ENCODE measurements at regions not wholly inside any gene's neighbourhood (a gene's known extent, or its start where the extent isn't known, plus 50 kb on each side); places are given as distances from the start of the nearest gene placed in this dataset.

- in situ Hi-C loops (cut with HindIII; ENCODE audit: low pct_ligation_motif_present, low pct_unique_long_range_greater_than_20kb, low sequenced_read_pairs): no loop called here
- no peak for DNase-seq
Observed at GRCh38 chr9:135315572-135315971, 164.0 kb upstream of the PPP1R26 start.

DNA sequence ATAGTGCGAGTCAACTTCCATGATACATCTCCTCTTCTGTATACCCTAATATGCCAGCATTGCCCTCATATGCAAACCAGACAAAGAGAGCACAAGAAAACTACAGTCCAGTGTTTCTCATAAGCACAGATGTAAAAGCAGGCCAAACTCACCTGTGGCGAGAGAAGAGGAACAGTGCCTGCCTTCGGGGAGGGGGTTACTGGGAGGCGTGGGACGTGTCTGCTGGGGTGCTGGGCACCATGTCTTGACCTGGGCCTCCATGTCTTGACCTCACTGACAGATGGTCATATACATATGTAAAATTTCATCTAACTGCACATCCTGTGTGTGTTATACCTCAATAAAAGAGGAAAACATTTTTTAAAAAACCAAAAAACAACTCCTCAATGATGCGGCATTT, 159.3 kb upstream of the PPP1R26 start:
- DNase-seq: no peak
- in situ Hi-C loops (cut with HindIII; ENCODE audit: low pct_ligation_motif_present, low pct_unique_long_range_greater_than_20kb, low sequenced_read_pairs): no loop called here

DNA sequence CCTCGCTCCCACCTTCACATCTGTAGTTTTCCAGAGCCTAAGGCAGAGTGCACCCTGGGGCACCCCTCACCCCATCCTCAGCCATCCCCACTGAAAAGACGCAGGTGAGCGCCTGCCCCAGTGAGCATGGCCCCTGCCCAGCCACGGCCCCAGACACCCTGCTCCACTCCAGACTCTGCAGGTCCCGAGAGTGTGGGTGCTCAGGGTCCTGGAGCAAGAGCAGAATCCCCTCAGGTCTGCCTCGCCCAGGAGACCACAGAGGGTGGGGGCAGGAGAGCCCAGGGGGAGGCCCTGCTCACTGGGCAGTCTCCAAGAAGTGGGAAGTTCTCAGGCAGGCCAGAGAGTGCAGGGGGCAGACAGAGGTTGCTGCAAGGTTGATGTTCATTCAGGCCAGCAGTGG, 158.6 kb upstream of the PPP1R26 start:
- in situ Hi-C loops (cut with HindIII; ENCODE audit: low pct_ligation_motif_present, low pct_unique_long_range_greater_than_20kb, low sequenced_read_pairs): no loop called here
- DNase-seq: no peak

- no peak for DNase-seq
- in situ Hi-C loops (cut with HindIII; ENCODE audit: low pct_ligation_motif_present, low pct_unique_long_range_greater_than_20kb, low sequenced_read_pairs): no loop called here
Observed at GRCh38 chr9:135321580-135321979, 158.0 kb upstream of the PPP1R26 start.

GRCh38 chr9:135324329-135324728, 155.3 kb upstream of the PPP1R26 start:
- in situ Hi-C loops (cut with HindIII; ENCODE audit: low pct_ligation_motif_present, low pct_unique_long_range_greater_than_20kb, low sequenced_read_pairs): no loop called here
- no peak for DNase-seq

DNA sequence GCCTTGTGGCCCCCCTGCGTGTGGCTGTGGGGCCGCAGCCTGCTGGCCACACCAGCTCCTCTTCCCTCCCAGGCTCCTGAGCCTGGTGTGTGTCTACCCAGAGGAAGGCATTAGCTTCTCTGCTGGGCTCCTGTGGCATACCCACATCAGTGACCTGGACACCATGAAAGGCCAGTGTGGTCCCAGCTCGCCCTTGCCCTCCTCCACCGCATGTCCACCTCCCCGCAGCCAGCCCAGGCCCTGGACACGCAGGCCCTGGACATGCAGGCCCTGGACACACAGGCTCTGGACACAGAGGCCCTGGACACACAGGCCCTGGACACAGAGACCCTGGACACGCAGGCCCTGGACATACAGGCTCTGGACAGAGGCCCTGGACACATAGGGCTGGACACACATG, 153.4 kb upstream of the PPP1R26 start:
- DNase-seq: no peak
- in situ Hi-C loops (cut with HindIII; ENCODE audit: low pct_ligation_motif_present, low pct_unique_long_range_greater_than_20kb, low sequenced_read_pairs): no loop called here

GRCh38 chr9:135326633-135327152, 152.9 kb upstream of the PPP1R26 start:
- in situ Hi-C loops (cut with HindIII; ENCODE audit: low pct_ligation_motif_present, low pct_unique_long_range_greater_than_20kb, low sequenced_read_pairs): no loop called here
- DNase-seq: no peak

DNA sequence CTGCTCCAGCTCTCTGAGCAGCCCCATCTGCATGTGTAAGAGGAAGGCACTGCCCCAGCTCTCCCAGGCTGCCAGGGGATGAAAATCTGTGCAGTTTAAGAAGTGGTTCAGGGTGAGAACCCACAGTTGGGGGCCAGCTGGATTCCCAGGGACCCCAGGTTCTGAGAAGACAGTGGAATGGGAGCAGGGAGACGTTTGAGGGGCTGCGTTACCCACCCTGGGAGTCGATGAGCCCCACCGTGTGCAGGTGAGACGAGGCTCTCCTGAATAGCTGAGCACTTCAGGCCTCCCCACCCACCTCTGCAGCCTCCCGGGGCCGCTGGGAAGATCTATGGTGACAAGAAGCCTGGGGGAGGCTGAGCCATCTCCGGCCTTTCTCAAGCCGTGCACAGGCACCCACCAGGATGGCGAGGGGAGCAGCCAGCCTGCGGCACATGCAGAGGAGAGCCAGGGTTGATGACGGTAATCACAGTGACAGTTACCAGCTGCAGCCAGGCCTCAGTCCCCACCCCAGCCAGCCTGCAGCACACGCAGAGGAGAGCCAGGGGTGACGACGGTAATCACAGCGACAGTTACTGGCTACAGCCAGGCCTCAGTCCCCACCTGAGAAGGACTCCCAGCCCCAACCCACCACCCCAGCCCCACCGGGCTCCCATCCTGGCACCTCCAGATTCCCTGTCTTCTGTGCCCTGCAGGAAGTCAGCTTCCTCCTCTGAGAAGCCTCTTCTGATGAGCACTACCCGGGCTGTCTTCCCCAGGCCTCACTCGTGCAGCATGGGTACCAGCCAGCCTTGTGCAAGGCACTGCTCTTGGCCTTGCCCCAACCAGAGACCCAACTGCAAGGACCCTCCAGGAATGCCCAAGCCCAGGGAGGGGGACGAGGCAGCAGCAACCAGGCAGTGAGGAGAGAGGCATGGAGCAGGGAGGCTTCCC, 150.8 kb upstream of the PPP1R26 start:
- DNase-seq: no peak
- in situ Hi-C loops (cut with HindIII; ENCODE audit: low pct_ligation_motif_present, low pct_unique_long_range_greater_than_20kb, low sequenced_read_pairs): no loop called here

DNA sequence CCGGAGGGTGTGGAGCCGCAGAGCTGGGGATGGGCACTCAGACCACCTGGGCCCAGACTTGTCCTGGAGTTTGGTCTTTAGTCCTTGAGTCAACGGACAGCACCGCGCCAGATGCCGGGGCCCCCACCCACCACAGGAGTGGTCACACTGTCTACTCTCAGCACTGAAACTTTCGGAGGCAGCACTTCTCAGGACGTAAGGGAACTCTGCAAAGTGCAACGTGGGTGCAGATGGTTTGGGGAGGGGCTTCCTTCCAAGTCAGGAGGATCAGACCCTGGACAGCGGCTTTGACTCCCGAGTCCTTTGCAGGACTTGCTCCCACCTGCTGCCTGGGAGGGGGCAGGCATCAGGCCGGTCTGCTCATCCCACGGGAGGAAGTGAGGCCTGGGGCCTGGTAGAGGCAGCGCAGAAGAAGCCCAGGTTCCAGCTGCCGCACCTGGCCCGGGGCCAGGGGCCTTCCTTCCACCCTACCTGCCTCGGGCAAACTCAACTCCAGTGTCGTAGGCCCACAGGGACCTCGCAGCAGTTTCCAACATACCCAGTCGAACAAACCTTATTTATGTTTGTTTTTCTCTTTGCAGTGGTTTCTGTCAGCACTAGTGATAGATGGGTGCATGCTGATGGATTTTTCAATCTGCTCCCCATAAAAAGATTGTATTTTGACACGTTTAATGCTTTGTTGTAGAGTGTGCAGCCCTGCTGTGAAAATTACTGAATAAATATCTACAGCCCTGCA, 149.8 kb upstream of the PPP1R26 start:
- no peak for DNase-seq

DNA sequence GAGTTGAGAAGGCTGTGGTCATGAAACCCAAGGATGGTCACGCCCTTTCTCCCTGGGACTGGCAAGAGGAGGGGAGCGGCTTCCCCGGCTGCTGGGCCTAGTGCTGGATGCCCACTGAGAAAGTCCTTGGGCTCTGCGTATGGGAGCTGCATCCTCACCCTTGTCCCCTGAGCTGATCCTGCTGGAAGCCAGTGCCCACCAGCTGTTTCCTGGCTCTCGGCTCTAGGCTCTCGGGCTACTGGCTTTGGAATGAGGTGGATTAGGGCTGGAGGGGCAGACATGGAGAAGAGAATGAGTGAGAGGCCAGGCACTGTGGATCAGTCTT, 149.3 kb upstream of the PPP1R26 start:
- no peak for DNase-seq
- in situ Hi-C loops (cut with HindIII; ENCODE audit: low pct_ligation_motif_present, low pct_unique_long_range_greater_than_20kb, low sequenced_read_pairs): no loop called here

More for the DNA sequence above, 149.8 kb upstream of the PPP1R26 start:
- in situ Hi-C loops (cut with HindIII; ENCODE audit: low pct_ligation_motif_present, low pct_unique_long_range_greater_than_20kb, low sequenced_read_pairs): no loop called here

- in situ Hi-C loops (cut with HindIII; ENCODE audit: low pct_ligation_motif_present, low pct_unique_long_range_greater_than_20kb, low sequenced_read_pairs): no loop called here
- DNase-seq: no peak
Observed at GRCh38 chr9:135330685-135331590, 148.6 kb upstream of the PPP1R26 start.

- DNase-seq: no peak
- in situ Hi-C loops (cut with HindIII; ENCODE audit: low pct_ligation_motif_present, low pct_unique_long_range_greater_than_20kb, low sequenced_read_pairs): no loop called here
Observed at GRCh38 chr9:135332516-135332915, 147.1 kb upstream of the PPP1R26 start.

- no peak for DNase-seq
- in situ Hi-C loops (cut with HindIII; ENCODE audit: low pct_ligation_motif_present, low pct_unique_long_range_greater_than_20kb, low sequenced_read_pairs): no loop called here
Observed at GRCh38 chr9:135332979-135333748, 146.4 kb upstream of the PPP1R26 start.

- no peak for DNase-seq
- in situ Hi-C loops (cut with HindIII; ENCODE audit: low pct_ligation_motif_present, low pct_unique_long_range_greater_than_20kb, low sequenced_read_pairs): no loop called here
Observed at GRCh38 chr9:135334953-135335460, 144.6 kb upstream of the PPP1R26 start.

DNA sequence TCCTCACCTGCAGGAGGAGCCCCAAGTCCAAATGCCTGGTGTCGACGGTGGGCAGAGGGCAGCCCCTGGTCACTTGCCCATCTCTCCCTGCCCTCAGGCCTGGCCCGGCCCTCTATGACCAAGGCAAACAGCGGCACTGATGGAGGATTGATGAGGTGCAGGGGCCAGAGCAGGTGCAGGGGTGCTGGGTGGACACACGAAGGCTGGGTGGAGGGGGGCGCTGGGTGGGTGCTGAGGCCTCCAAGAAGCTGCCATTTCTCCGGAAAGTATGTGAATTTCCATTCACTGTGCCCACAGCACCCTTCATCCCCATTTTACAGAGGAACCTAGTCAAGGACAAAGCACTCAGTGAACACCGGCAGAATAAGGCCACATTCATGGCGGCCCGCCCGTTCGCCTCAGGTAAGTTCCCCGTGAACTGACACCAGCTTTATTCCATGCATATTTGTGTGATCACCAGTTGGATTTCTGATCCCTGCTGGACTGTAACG, 143.8 kb upstream of the PPP1R26 start:
- in situ Hi-C loops (cut with HindIII; ENCODE audit: low pct_ligation_motif_present, low pct_unique_long_range_greater_than_20kb, low sequenced_read_pairs): no loop called here
- no peak for DNase-seq

- in situ Hi-C loops (cut with HindIII; ENCODE audit: low pct_ligation_motif_present, low pct_unique_long_range_greater_than_20kb, low sequenced_read_pairs): no loop called here
- no peak for DNase-seq
Observed at GRCh38 chr9:135336722-135337527, 142.7 kb upstream of the PPP1R26 start.

DNA sequence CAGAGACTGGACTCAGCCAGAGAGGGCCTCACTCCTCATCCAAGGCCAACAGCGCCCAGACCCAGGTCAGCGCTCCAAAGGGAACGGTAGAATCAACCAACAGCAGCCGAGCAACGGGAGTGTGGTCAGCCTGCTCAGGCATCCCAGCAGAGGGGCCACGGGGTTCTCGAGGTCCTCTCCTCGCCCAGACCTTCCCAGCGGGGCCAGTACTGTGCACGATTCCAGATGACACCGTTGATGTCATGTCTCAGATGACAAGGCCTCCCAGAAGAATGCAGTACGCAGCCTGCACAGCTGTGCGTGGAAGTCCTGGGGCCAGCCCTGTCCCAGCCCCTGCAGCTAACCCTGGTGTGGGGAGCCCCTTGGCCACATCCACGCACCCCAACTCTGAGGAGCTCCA, 141.0 kb upstream of the PPP1R26 start:
- in situ Hi-C loops (cut with HindIII; ENCODE audit: low pct_ligation_motif_present, low pct_unique_long_range_greater_than_20kb, low sequenced_read_pairs): no loop called here
- no peak for DNase-seq
